Activated CD4-positive, alpha-beta T cell treated with anti-CD3 and anti-CD28 coated beads, Interleukin-2, amount 50 U/mL, for 16 hours (primary cell): ENCODE measurements at regions not wholly inside any gene's neighbourhood (a gene's known extent, or its start where the extent isn't known, plus 50 kb on each side); places are given as distances from the start of the nearest gene placed in this dataset.

Experiments
- DNase-seq: peaks from one replicate; pipeline ENCODE4 v3.0.0-alpha.2; 2020

DNA sequence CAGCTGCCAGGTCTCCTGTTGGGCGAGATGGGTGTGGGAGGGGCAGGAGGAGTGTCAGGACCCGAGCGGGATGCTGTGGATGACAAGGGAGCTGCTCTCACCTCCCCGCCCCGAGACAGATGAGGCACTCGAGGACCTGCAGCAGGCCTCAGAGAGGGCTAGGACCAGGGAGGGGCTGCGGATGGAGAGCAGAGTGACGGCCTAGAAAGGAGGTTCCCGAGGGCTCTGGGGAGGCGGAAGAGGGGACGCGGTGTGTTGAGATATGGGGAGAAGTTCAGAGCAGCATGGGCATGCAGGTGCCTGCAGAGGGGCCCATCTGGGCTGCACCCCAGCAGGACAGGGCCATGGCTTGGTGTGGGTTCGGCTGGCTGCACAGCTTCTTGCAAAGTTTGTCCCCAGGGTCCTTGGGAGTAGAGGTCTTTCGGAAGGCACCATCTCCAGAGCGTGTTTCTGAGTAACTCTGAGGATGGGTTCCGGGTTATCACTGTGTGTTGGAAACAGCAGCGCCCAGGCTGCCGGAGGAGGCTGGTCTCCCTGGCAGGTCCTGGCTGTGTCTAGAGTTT, 104.6 kb downstream of the PAX1 start:
- DNase-seq = no peak

DNA sequence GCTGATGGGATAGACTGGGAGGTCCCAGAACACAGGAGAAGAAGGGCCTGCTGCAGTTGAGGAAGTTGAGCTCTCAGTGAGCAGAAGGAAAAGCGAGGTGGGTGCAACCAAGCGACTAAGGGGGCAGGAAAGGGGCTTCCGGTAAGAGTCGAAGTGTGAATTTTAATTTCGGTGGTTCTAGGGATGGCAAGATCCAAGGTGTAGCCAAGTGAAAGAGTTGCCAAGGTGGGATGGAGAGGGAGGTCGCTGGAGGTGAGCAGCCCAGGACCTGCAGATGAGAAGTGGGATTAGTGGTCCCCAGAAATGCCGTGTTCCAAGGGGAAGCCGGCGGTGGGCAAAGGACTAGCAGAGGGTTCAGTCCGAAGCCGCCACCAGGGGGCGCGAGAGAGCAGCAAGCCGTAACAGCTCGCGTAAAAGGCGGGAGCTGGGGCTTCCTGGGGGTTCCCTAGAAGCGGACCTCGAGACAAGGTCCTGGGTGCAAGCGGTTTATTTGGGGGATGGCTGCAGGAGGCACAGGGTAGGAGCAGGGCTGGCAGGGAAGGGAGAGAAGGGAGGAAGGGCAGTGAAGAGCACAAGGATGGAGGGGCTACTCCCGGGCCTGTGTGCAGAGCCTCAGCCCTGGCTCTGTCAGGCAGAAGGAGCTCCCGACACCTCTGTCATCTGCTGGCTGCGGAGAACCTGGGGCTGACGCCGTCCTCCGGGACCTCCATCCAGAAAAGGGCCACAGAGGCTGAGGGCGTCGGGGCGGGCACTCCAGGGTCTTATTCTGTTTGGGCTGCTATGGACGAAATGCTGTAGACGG, 103.6 kb downstream of the PAX1 start:
- peak; percentile 35 for DNase-seq

DNA sequence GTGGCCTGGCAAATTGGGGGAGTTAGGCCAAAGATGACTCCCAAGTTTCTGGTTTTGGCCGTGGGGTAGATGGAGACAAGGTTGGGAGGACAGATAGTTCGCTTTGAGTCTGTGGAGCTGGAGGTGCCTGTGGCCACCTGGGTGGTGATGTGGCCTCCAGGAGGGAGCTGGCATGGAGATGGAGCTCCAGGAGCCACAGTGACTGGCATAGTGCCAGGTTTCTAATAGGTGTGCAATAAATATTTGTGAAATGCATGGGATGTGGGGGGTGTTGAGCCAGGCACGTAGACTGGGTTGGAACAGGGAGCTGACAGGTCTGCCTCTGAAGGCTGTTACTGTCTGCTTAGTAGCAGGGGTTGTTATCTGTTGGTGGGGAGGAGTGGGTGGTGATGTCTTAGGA, 102.7 kb downstream of the PAX1 start:
- DNase-seq = no peak

DNA sequence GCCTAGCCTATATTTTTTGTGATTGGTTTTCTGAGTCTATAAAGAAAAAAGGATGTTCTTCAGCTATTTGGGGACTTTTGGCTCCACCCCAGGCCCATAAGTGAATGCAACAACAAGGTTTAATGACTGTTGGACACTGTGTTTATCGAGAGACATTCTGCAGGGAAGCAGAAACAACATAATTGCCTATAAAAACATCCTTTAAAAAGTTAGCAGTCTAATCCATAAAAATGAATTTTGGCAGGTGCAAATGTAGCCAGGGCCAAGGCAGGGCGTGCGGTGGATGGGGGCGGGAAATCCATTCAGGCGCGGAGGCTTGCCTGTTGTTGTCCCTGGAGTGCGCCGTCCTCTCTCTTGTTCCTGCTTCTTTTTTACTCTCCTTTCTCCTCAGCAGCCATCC, 99.3 kb downstream of the PAX1 start:
- DNase-seq = no peak

DNA sequence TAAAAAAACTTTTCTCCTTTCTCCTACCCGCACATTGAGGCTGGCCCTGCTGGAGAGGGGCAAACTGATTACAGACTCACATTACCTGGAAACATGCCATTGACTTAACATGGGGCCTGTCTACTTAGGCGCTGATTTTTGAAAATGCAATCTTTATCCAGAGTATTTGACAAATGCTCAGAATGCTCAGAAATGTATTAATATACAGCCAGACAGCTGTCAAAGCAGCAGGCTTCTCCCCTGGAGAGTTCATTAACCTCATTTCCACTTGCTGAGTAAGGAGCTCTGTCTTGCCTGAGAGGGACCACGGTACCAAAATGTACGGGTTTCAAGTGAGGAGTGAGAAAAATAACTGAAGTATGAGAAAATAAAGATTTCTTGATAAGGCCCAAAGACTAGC, 95.7 kb downstream of the PAX1 start:
- no peak for DNase-seq

DNA sequence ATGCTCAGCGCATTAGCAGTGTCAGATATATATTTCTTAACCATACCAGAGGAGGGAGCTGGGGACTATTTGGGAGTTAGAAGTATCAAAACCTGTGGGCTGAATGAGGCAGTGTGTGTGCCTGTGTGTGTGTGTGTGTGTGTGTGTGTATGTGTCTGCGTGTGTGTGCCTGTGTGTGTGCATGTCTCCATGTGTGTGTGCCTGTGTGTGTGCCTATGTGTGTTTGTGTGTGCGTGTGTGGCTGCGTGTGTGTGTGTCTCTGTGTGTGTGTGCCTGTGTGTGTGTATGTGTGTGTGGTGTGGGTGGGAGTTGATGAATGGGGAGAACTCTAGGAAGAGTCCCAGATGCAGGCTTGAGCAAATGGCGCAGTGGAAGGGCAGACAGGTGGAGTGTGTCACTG, 92.9 kb downstream of the PAX1 start:
- DNase-seq = no peak

DNA sequence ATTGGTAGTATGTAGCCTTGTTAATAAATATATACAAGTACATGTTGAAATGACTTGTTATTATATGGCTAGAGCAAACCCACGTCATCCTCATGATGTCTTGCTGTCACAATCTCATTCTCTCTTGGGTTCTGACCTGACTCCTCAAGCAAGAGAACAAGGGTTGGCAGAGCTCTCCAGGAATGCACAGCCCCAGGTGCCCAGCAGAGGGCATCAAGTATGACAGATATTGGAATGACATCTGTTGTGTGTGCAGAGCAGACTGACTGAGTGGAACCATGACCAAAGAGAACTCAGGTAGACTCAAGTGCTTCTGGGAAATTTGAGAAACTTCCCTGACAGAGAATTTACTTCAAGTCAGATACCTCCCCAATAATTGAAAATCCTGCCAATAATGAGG, 90.6 kb downstream of the PAX1 start:
- no peak for DNase-seq

DNA sequence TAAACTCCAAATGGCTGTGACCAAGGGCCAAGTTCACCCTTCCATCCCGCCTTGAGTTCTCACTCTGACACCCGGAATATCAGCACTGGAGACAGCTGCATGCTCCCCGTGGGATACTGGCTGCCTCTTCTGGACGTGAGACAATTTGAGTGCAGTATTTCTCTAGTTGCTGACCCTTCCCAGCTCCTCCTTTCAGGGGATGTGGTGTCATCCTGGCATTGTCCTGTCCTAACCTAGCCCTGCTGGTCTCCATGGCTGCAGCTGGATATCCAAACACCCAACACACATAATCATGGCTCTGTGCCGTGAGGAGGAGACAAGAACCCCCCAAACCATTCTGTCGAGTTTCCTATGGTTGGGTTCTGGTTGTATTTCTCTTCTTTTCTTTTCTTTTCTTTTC, 82.6 kb downstream of the PAX1 start:
- DNase-seq = no peak

DNA sequence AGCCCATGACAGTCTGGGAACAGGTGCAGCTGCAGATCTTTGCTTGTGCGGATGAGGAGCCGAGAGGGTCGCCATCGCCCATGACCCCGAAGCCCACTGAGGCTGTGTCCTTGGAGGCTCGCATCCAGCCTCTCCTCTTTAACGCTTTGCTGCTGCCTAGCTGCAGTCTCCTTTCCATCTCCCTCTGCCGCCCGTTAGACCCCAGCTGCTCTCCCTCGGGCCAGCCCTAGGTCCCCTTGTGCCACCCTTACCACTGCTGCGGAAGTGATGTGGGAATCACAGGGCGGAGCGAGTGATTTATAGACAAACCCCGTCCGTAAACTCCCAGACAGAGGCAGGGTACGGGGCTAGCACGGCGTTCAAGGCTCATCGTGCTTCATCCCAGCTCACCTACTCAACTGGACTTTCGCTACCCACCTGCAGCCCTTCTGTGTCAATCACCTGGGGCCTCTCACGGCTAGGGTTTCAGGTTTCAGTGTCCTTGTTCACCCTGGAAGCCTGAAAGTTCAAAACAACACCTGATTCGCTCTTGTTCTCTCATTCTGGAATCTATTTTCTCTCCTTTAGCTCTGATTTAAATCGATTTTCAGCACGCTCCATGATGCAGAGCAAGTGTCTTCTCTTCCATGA, 76.1 kb downstream of the PAX1 start:
- DNase-seq = no peak

DNA sequence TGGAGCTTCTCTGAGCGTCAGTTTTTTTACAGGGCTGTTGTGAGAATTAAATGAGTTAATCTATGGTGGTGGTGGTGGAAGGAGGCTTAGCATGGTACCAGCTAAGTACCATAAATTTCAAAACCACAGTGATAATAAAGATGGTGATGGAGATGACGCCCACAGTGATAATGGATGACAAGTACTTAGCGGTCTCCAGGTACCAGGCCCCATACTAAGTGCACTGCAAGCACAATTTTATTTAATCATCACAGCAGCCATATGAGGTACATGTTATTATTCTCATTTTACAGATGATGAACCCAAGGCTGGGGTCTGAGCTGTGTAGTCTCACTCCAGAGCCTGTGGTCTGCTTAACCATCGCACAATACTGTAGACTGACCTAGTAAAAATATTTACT, 75.1 kb downstream of the PAX1 start:
- no peak for DNase-seq
